HFFc6 (cell line): ENCODE measurements at regions not wholly inside any gene's neighbourhood (a gene's known extent, or its start where the extent isn't known, plus 50 kb on each side); places are given as distances from the start of the nearest gene placed in this dataset.

ENCODE experiments used
- DNase-seq: peaks from one replicate; pipeline ENCODE4 v3.0.0-alpha.2; 2018
- H3K27ac Mint-ChIP-seq: 2 replicates; pipeline ENCODE4 v1.8.0; 2020; ENCODE audit warnings: mild to moderate bottlenecking, mixed read lengths
- H3K27me3 Mint-ChIP-seq: 2 replicates; pipeline ENCODE4 v1.8.0; 2021; ENCODE audit warnings: mild to moderate bottlenecking, moderate library complexity, mixed read lengths; ENCODE audit not compliant: insufficient read depth
- H3K36me3 Mint-ChIP-seq: 2 replicates; pipeline ENCODE4 v1.8.0; 2021; ENCODE audit warnings: low read depth, mixed read lengths
- H3K4me1 Mint-ChIP-seq: 2 replicates; pipeline ENCODE4 v1.8.0; 2020; ENCODE audit warnings: low read depth, mixed read lengths
- H3K4me3 Mint-ChIP-seq: 2 replicates; pipeline ENCODE4 v1.8.0; 2020; ENCODE audit warnings: mild to moderate bottlenecking, moderate library complexity, mixed read lengths
- H3K9me3 Mint-ChIP-seq: 2 replicates; pipeline ENCODE4 v1.8.0; 2020; ENCODE audit warnings: mild to moderate bottlenecking, mixed read lengths
- CTCF ChIP-seq: fragments of 200-600 bp; sonication (generic); IDR thresholded peaks from 2 replicates; pipeline ENCODE4 v1.5.0; 2021; ENCODE audit warnings: antibody characterized with exemption, mild to moderate bottlenecking

DNA sequence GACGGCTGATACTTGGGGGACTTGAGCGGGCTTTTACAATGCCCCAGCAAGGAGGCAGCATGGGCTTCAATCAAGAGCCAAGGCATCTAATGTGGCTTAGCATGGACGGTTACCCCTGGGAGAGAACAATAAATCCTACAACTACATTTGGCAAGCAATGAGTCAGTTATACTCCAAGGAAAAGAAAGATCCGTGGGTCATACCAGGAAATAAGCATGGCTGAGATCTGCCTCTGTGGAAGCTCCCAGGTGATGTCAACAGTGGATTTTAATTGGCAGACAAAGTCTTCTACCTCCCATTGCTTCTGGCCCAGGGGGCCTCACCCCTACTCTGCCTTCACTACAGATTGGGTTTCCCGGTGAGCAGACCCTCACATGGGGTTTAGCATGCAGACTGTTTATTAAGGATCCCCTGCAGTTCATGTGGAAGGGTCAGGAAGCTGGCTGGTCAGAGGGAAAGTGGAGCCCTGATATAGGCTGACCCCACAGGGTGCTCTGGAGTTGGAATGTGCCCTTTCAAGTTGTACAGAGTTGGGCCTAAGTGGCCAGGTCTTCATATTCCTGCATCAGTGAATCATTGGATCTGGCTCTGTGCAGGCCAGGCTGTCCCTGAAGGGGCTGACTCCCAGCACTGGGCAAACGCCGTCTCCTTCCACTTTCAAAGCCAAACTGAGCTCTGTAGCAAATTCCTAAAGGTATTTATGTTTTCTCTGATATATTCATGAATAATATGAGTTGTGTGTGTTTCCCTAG is 91.3 kb upstream of the GGTLC1 start:
- Mint-ChIP-seq H3K9me3 (peaks cover 7% of the 10 kb centered on the region), H3K36me3 (no peaks in the 10 kb centered on the region), H3K27me3 (peaks cover 12% of the 10 kb centered on the region; the same call in 1 of the 2 replicates), H3K27ac (no peak overlapping the region), H3K4me3 (no peak overlapping the region), H3K4me1 (no peaks in the 10 kb centered on the region)
- no peak for DNase-seq
- no peak for TF ChIP-seq CTCF

DNA sequence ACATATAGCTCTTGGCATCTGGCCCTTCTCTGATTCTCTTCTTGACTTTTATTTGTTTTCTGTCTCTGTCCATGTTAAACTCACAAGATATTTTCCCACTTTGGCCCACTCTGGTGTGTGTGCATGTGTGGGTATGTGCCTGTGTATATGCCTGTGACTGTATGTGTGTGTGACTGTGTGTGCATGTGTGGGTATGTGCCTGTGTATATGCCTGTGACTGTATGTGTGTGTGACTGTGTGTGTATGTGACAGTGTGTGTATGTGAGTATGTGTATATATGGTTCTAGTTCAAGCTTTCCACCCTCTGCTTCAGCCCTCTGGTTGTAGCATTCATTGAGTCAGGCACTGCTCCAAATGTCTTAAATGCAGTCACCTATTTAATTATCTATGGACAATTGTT is 88.6 kb upstream of the GGTLC1 start:
- Mint-ChIP-seq H3K4me3 (no peak overlapping the region), H3K36me3 (no peaks in the 10 kb centered on the region), H3K4me1 (no peaks in the 10 kb centered on the region), H3K9me3 (peaks cover 7% of the 10 kb centered on the region), H3K27me3 (peaks cover 5% of the 10 kb centered on the region; the same call in 1 of the 2 replicates), H3K27ac (no peak overlapping the region)
- no peak for DNase-seq
- TF ChIP-seq CTCF = no peak

DNA sequence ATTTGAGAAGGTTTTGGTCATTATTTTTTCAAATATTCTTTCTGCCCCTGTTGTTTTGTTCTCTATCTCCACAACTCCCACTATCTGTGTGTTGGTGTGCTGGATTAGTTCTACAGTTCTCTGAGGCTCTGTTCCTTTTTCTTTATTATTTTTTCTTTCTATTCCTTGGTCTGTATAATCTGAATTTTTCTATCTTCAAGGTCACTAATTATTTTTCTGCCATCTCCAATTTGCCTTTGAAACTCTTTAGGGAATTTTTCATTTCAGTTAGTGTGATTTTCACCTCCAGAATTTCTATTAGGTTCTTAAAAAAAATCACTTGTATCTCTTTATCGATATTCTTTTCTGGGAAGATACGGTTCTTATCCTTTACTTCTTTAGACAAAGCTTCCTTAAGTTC is 82.1 kb upstream of the GGTLC1 start:
- Mint-ChIP-seq H3K36me3 (no peaks in the 10 kb centered on the region), H3K27me3 (no peaks in the 10 kb centered on the region; the same call in 1 of the 2 replicates), H3K9me3 (peaks cover 6% of the 10 kb centered on the region; the same call in 1 of the 2 replicates), H3K27ac (no peak overlapping the region), H3K4me1 (no peaks in the 10 kb centered on the region), H3K4me3 (no peak overlapping the region)
- TF ChIP-seq CTCF = no peak
- DNase-seq = no peak

GRCh38 chr20:24066076-24066700 is 77.6 kb upstream of the GGTLC1 start:
- Mint-ChIP-seq H3K27ac (no peak overlapping the region), H3K4me1 (no peaks in the 10 kb centered on the region), H3K4me3 (no peak overlapping the region), H3K27me3 (no peaks in the 10 kb centered on the region; the same call in none of the 2 replicates), H3K9me3 (peaks cover 6% of the 10 kb centered on the region; the same call in 1 of the 2 replicates), H3K36me3 (no peaks in the 10 kb centered on the region)
- no peak for DNase-seq
- TF ChIP-seq CTCF = no peak

DNA sequence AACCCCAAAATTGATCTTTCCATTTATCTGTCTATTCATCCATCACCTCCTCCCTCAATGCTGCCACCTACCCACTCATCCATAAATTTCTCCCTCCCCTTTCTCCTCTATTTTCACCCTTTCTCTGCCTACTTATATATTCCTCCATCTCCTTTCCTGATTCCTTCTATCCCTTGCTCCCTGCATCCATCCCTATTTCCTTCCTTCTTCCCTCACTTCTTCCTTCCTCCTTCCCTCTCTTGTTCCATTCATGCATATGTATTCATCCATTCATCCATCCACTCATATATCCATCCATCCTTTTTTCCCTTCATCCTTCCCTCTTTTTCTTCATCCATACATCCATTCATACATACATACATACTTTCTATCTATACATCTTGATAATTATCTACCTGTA is 76.3 kb upstream of the GGTLC1 start:
- Mint-ChIP-seq H3K9me3 (no peaks in the 10 kb centered on the region), H3K27ac (no peak overlapping the region), H3K36me3 (no peaks in the 10 kb centered on the region), H3K27me3 (no peaks in the 10 kb centered on the region; the same call in none of the 2 replicates), H3K4me1 (no peaks in the 10 kb centered on the region), H3K4me3 (no peak overlapping the region)
- TF ChIP-seq CTCF = no peak
- DNase-seq = no peak
